T-helper 2 cell treated with Interferon-gamma antibody and Interleukin-4, amounts not matched to agents 5 μg/mL and 100 μg/mL, for 36 hours (primary cell): ENCODE measurements at regions not wholly inside any gene's neighbourhood (a gene's known extent, or its start where the extent isn't known, plus 50 kb on each side); places are given as distances from the start of the nearest gene placed in this dataset.

Experiments used
- DNase-seq: peaks from one replicate; pipeline ENCODE4 v3.0.0; 2021; ENCODE audit warnings: low spot score
- H3K27ac Mint-ChIP-seq: one replicate; pipeline ENCODE4 v1.8.0; 2021; ENCODE audit warnings: mild to moderate bottlenecking, mixed read lengths
- H3K27me3 Mint-ChIP-seq: one replicate; pipeline ENCODE4 v1.8.0; 2021; ENCODE audit warnings: low read depth, mixed read lengths
- H3K36me3 Mint-ChIP-seq: one replicate; pipeline ENCODE4 v1.8.0; 2021; ENCODE audit warnings: low read depth, mixed read lengths
- H3K4me1 Mint-ChIP-seq: one replicate; pipeline ENCODE4 v1.8.0; 2021; ENCODE audit warnings: low read depth, mixed read lengths
- H3K4me3 Mint-ChIP-seq: one replicate; pipeline ENCODE4 v1.8.0; 2022; ENCODE audit warnings: mild to moderate bottlenecking, moderate library complexity, mixed read lengths
- H3K9me3 Mint-ChIP-seq: one replicate; pipeline ENCODE4 v1.8.0; 2021; ENCODE audit warnings: mixed read lengths

- Mint-ChIP-seq H3K4me1 (peaks cover 15% of the 10 kb centered on the region), H3K27me3 (no peaks in the 10 kb centered on the region), H3K27ac (no peak overlapping the region), H3K9me3 (peaks cover 9% of the 10 kb centered on the region), H3K36me3 (peaks cover 26% of the 10 kb centered on the region), H3K4me3 (no peak overlapping the region)
- no peak for DNase-seq
Observed at GRCh38 chr2:144208924-144209323, 311.0 kb downstream of the ZEB2 start.

GRCh38 chr2:144206019-144206418, 313.9 kb downstream of the ZEB2 start:
- DNase-seq, result no peak
- Mint-ChIP-seq H3K36me3 (peaks cover 37% of the 10 kb centered on the region), H3K4me1 (peaks cover 15% of the 10 kb centered on the region), H3K4me3 (no peak overlapping the region), H3K9me3 (peaks cover 9% of the 10 kb centered on the region), H3K27ac (no peak overlapping the region), H3K27me3 (no peaks in the 10 kb centered on the region)

- H3K27ac Mint-ChIP-seq, result peak overlapping the region; percentile 12
- H3K27me3 Mint-ChIP-seq, result no peaks in the 10 kb centered on the region
- peak; percentile 27 for DNase-seq
- peaks cover 5% of the 10 kb centered on the region for H3K9me3 Mint-ChIP-seq
- H3K36me3 Mint-ChIP-seq, result peaks cover 28% of the 10 kb centered on the region
- H3K4me1 Mint-ChIP-seq, result peaks cover 25% of the 10 kb centered on the region
- H3K4me3 Mint-ChIP-seq, result peak overlapping the region; percentile 6
Observed at GRCh38 chr2:144201868-144202468, 318.0 kb downstream of the ZEB2 start.

GRCh38 chr2:144201126-144201525, 318.8 kb downstream of the ZEB2 start:
- Mint-ChIP-seq H3K27me3 (no peaks in the 10 kb centered on the region), H3K27ac (peak overlapping the region; percentile 24), H3K4me1 (peaks cover 29% of the 10 kb centered on the region), H3K9me3 (peaks cover 5% of the 10 kb centered on the region), H3K4me3 (no peak overlapping the region), H3K36me3 (peaks cover 29% of the 10 kb centered on the region)
- peak; percentile 36 for DNase-seq

- no peak for DNase-seq
- H3K4me3 Mint-ChIP-seq, result no peak overlapping the region
- H3K4me1 Mint-ChIP-seq, result peaks cover 30% of the 10 kb centered on the region
- H3K36me3 Mint-ChIP-seq, result peaks cover 26% of the 10 kb centered on the region
- H3K27me3 Mint-ChIP-seq, result no peaks in the 10 kb centered on the region
- H3K9me3 Mint-ChIP-seq, result no peaks in the 10 kb centered on the region
- peak overlapping the region; percentile 28 for H3K27ac Mint-ChIP-seq
Observed at GRCh38 chr2:144198116-144198515, 321.8 kb downstream of the ZEB2 start.

- no peak overlapping the region for H3K27ac Mint-ChIP-seq
- no peak overlapping the region for H3K4me3 Mint-ChIP-seq
- H3K36me3 Mint-ChIP-seq, result peaks cover 16% of the 10 kb centered on the region
- H3K4me1 Mint-ChIP-seq, result peaks cover 20% of the 10 kb centered on the region
- no peaks in the 10 kb centered on the region for H3K27me3 Mint-ChIP-seq
- H3K9me3 Mint-ChIP-seq, result no peaks in the 10 kb centered on the region
- DNase-seq, result no peak
Observed at GRCh38 chr2:144194326-144195071, 325.4 kb downstream of the ZEB2 start.

GRCh38 chr2:144190908-144191605, 328.9 kb downstream of the ZEB2 start:
- H3K9me3 Mint-ChIP-seq, result no peaks in the 10 kb centered on the region
- H3K27me3 Mint-ChIP-seq, result no peaks in the 10 kb centered on the region
- H3K4me3 Mint-ChIP-seq, result no peak overlapping the region
- peaks cover 7% of the 10 kb centered on the region for H3K36me3 Mint-ChIP-seq
- H3K4me1 Mint-ChIP-seq, result peaks cover 30% of the 10 kb centered on the region
- H3K27ac Mint-ChIP-seq, result no peak overlapping the region
- DNase-seq, result no peak

- DNase-seq, result peak; percentile 87
- peak overlapping the region; percentile 74 for H3K4me3 Mint-ChIP-seq
- peaks cover 56% of the 10 kb centered on the region for H3K4me1 Mint-ChIP-seq
- H3K9me3 Mint-ChIP-seq, result peaks cover 6% of the 10 kb centered on the region
- H3K36me3 Mint-ChIP-seq, result peaks cover 27% of the 10 kb centered on the region
- no peaks in the 10 kb centered on the region for H3K27me3 Mint-ChIP-seq
- H3K27ac Mint-ChIP-seq, result peak overlapping the region; percentile 89
Observed at GRCh38 chr2:144183727-144184126, 336.2 kb downstream of the ZEB2 start.

GRCh38 chr2:144181001-144181400, 338.9 kb downstream of the ZEB2 start:
- H3K9me3 Mint-ChIP-seq, result peaks cover 15% of the 10 kb centered on the region
- no peak overlapping the region for H3K4me3 Mint-ChIP-seq
- no peaks in the 10 kb centered on the region for H3K27me3 Mint-ChIP-seq
- H3K36me3 Mint-ChIP-seq, result peaks cover 30% of the 10 kb centered on the region
- no peak overlapping the region for H3K27ac Mint-ChIP-seq
- H3K4me1 Mint-ChIP-seq, result peaks cover 33% of the 10 kb centered on the region
- DNase-seq, result no peak

- DNase-seq, result no peak
- Mint-ChIP-seq H3K4me3 (no peak overlapping the region), H3K9me3 (peaks cover 15% of the 10 kb centered on the region), H3K4me1 (peaks cover 24% of the 10 kb centered on the region), H3K27me3 (no peaks in the 10 kb centered on the region), H3K27ac (no peak overlapping the region), H3K36me3 (peaks cover 31% of the 10 kb centered on the region)
Observed at GRCh38 chr2:144180131-144180530, 339.8 kb downstream of the ZEB2 start.

GRCh38 chr2:144170179-144170578, 349.7 kb downstream of the ZEB2 start:
- Mint-ChIP-seq H3K36me3 (peaks cover 17% of the 10 kb centered on the region), H3K9me3 (peaks cover 14% of the 10 kb centered on the region), H3K27me3 (no peaks in the 10 kb centered on the region), H3K27ac (no peak overlapping the region), H3K4me1 (peaks cover 1% of the 10 kb centered on the region), H3K4me3 (no peak overlapping the region)
- DNase-seq, result no peak

GRCh38 chr2:144166743-144167142, 353.2 kb downstream of the ZEB2 start:
- Mint-ChIP-seq H3K4me3 (no peak overlapping the region), H3K27me3 (no peaks in the 10 kb centered on the region), H3K27ac (no peak overlapping the region), H3K36me3 (peaks cover 3% of the 10 kb centered on the region), H3K9me3 (no peaks in the 10 kb centered on the region), H3K4me1 (peaks cover 3% of the 10 kb centered on the region)
- DNase-seq, result no peak

GRCh38 chr2:144165599-144166250, 354.2 kb downstream of the ZEB2 start:
- no peaks in the 10 kb centered on the region for H3K9me3 Mint-ChIP-seq
- no peak for DNase-seq
- no peak overlapping the region for H3K27ac Mint-ChIP-seq
- peaks cover 3% of the 10 kb centered on the region for H3K4me1 Mint-ChIP-seq
- H3K4me3 Mint-ChIP-seq, result no peak overlapping the region
- peaks cover 3% of the 10 kb centered on the region for H3K36me3 Mint-ChIP-seq
- no peaks in the 10 kb centered on the region for H3K27me3 Mint-ChIP-seq

GRCh38 chr2:144163592-144163991, 356.3 kb downstream of the ZEB2 start:
- Mint-ChIP-seq H3K36me3 (peaks cover 3% of the 10 kb centered on the region), H3K4me1 (peaks cover 3% of the 10 kb centered on the region), H3K4me3 (no peak overlapping the region), H3K27ac (no peak overlapping the region), H3K9me3 (no peaks in the 10 kb centered on the region), H3K27me3 (no peaks in the 10 kb centered on the region)
- no peak for DNase-seq
